Spleen (tissue), 7 donors: ENCODE measurements at regions not wholly inside any gene's neighbourhood (a gene's known extent, or its start where the extent isn't known, plus 50 kb on each side); places are given as distances from the start of the nearest gene placed in this dataset.

Experiments used
- CTCF ChIP-seq, 11 experiments: fragments of 200-600 bp in 7 of 11; fragments of 450-650 bp in 4 of 11; sonication (generic) in 4 of 11; IDR thresholded peaks in 8 of 11; conservative IDR thresholded peaks in 3 of 11; 1 replicate in 7 of 11; 2 replicates in 4 of 11; pipeline versions ENCODE4 v1.4.0 to v1.8.0; 2016 to 2021; ENCODE audit warnings: antibody characterized with exemption in 11 of 11, inconsistent platforms in 4 of 11, mild to moderate bottlenecking in 1 of 11
- POLR2A ChIP-seq, 3 donors: fragments of 450-650 bp; IDR thresholded peaks; one replicate each; pipeline ENCODE4 v1.5.1; 2017; ENCODE audit warnings: antibody characterized with exemption in 3 of 3, mild to moderate bottlenecking in 1 of 3
- POLR2AphosphoS5 ChIP-seq, 3 donors: sonication (generic); formaldehyde crosslinking; IDR thresholded peaks; one replicate each; pipeline ENCODE4 v1.5.1; 2017; ENCODE audit warnings: antibody characterized with exemption in 3 of 3
- donor health status: DM: no; HTN: no; CAD: no; lungs with moderate emphysema.
- donor health status: DM: no; HTN: no; CAD: no.
- donor health status: DM: no; HTN: no; CAD: no.

GRCh38 chr2:191500566-191500883 lies 177.4 kb upstream of the NABP1 start:
- TF ChIP-seq CTCF (IDR thresholded peaks at IDR 0.05 in 8 of 11, conservative IDR thresholded peaks at IDR 0.05 in 3 of 11) (no peak), POLR2A (IDR thresholded peaks at IDR 0.05) (no peak), POLR2AphosphoS5 (IDR thresholded peaks at IDR 0.05) (no peak)
